ENCODE measurements at regions not wholly inside any gene's neighbourhood (a gene's known extent, or its start where the extent isn't known, plus 50 kb on each side); places are given as distances from the start of the nearest gene placed in this dataset.

DNA sequence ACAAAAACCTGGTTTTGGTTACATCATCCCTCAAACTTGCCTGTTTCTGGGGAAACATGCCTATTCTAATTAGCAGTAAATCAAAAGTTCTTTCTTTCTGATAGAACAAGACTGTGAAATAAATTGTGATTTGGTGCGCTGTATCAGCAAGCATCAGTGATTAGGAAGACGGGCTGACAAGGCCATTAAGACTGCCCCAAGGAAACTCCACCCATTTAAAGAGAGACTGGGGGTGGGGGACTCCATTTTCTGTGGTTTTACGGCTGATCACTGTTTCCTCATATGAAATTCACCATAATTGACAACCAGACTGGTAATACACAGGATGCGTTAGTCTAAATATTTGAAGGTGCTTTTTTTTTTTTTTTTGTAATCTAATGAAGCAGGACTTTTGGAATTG lies 68.7 kb downstream of the MBL2 start:
- POLR2A ChIA-PET: no interaction called here
- TF ChIP-seq CTCF (IDR thresholded peaks at IDR 0.05; ENCODE audit: insufficient read depth, low read depth, low read length): no peak
- Histone ChIP-seq H3K4me3 (ENCODE audit: low read depth, low read length) (no peak overlapping the region), H3K27me3 (ENCODE audit: control insufficient read depth, insufficient read depth, low read length) (no peaks in the 10 kb centered on the region), H3K36me3 (ENCODE audit: control insufficient read depth, insufficient read depth, low read length) (no peaks in the 10 kb centered on the region)
- CTCF ChIA-PET: no interaction called here
- DNase-seq (ENCODE audit: low read depth): no peak

DNA sequence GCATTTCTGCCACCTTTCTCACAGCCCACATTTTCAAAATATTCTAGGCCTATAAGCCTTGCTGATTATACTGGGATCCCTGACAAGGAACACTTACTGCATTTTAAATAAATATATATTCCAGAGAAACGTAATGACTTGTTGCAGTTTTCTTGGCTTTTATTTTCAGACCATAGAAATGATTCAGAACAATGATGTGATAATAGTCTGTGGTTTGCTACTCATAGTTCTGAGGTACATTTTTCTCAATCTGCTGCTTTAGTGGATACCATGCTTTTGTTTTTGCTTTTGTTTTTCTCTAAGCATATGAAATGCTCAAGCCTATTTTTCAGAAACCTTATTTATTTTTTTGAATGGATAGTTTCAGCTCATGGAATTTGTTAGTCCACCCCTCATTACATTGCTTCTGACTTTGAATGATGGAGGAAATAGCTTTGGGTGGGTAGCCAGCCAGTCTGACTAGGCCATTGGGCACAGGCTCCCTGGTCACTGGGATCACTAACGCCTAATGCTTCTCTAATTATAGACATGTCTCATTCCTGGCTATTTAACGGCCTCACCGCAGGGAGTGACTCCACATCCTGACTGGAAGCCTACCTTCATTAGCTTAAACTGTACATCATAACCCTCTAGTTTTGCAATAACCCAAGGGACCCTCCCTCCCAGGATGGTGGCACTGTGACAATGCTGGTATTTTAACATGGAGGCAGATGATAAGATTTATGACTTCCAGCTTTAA lies 66.1 kb downstream of the MBL2 start:
- CTCF ChIA-PET: no interaction called here
- POLR2A ChIA-PET: no interaction called here
- Histone ChIP-seq H3K4me3 (ENCODE audit: low read depth, low read length) (no peak overlapping the region), H3K36me3 (ENCODE audit: control insufficient read depth, insufficient read depth, low read length) (no peaks in the 10 kb centered on the region), H3K27me3 (ENCODE audit: control insufficient read depth, insufficient read depth, low read length) (no peaks in the 10 kb centered on the region)
- no peak for DNase-seq (ENCODE audit: low read depth)
- no peak for TF ChIP-seq CTCF (IDR thresholded peaks at IDR 0.05; ENCODE audit: insufficient read depth, low read depth, low read length)
